NCI-H460 (cell line): ENCODE measurements at regions not wholly inside any gene's neighbourhood (a gene's known extent, or its start where the extent isn't known, plus 50 kb on each side); places are given as distances from the start of the nearest gene placed in this dataset.

Experiments
- DNase-seq: peaks from one replicate; pipeline ENCODE4 v3.0.0-alpha.2; 2016; ENCODE audit warnings: low read depth; ENCODE audit errors: extremely low read depth

DNA sequence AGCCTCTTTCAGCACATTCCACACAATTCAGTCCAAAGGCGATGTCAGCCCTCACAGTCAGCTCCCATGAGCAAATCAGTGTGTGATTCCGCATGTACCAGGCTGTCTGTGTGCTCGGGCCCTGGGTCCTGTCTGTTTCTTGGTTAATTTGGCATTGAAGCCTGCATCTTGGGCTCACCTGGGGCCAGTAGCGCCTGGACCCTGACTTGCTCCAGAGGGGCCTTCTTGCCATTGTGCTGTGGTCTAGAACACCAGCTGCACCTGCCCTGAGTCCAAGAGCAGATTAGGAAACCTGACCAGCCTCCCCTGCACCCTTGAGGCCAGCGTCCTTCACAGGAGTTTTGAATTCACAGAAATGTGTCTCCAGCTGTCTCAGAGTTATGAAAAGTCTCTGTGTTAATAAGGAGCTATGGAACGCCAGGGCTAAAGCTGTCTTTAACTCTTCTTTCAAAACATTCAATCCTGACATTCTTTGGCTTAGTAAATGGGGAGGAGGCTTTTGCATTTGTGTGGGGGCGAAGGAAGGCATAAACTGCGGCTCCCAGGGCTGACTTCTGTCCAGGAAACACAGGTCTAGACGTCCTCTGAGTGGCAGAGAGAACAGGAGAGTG lies 102.2 kb downstream of the ARF6 start:
- DNase-seq = no peak

DNA sequence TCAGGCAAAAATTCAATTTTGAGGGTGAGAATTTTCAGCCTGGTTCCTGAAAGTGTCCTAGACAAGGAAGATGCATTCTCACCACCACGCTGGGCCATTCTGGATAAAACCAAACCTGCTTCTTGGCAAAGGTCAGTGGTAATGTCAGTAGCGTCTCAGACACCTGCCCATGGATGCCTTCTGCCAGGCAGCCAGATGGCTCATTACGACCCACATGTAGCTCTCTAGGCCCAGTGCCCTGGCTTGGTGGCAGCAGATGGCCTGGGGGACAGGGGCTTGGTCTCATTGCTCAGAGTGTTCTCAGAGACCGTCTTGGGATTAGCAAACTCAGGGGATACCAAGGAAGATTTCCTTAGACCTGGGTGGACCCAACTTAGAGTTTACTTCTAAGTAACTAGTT lies 105.1 kb downstream of the ARF6 start:
- DNase-seq = no peak

DNA sequence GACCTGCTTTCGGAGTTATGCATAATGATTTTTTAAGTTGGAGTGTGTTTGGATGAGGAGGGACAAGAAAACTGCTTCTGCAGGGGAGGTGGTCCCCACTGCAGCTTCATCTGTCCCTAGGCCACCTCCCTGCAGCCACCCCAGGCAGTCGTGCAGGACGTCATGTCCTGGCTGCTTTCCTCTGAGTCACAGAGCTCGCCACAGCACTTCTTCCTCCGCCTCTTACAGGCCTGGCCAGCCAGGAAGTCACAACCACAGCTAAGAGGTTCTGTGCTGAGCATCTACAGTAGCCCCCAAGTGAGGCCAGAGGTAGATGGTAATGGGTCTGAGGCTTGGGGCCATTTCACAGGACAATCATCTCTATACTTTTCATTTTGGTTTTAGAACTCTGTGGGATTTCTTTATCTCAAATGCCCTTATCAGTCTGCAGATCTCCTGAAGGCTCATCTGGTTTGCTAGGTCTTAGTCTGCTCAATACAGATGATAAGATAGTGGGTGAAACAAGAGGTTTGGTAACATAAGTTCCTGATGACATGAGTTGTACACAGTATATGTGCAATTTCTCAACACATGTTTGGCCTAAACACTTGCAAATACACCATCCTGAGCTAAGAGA lies 106.4 kb downstream of the ARF6 start:
- DNase-seq = peak; percentile 51

DNA sequence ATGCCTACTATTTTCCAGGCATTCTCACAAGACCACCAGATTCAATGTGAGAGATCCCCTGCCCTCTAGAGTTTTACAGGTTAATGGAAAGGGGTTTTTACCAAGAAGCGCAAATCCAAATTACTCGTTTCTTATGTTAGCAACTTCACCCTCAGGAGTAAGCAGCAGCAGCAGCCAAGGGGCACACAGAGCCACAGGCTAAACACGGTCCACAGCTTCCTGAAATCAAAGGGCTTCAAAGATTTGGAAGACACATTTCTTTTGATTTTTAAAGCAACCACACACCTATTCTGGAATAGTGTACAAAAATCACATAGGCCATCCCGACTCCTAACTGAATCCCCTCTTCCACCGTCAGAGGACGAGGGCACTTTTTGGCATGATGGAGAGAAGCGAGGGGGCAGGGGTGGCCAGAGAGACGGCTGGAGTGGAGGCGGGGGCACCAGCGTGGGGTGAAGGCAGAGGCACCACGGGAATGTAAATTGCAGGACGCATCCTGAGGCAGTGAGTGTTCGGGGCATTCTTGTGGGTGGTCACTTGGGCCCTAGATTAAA lies 107.0 kb downstream of the ARF6 start:
- no peak for DNase-seq

DNA sequence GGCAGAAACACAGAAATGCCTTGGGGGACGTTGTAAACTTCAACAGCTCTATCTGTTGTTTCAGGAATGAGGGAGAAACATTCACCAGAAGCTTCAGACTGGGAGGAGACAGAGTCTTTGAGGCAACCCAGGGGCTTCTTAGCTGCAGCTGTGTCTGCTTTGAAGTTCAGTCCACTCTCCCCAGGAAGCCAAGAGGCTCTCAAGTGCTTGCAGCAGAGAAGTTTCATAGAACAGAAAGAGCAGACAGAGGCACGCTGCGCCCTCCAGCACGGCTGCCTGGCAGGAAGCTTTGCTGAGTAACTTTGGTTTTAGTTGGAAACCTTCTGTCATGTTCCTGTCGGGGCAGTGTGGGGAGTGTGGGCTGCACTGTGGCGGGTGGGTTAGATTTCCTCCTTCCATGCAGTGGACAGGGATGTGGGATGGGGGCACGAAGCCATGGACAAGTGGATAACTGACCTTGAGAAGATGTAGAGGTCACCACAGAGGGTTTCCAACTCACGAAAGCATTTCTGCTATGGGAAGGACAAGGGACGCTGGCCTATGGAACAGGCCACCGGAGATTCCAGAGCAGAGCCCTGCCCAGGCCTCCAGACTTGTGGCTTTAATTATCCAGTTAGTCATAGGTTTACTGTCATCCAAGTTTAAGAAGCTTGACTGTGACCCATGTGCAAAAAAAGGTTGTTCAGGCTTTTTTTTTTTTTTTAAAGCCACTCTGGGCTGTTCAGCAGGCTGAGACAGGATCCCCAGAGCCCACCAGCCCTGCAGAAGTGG lies 107.7 kb downstream of the ARF6 start:
- no peak for DNase-seq

DNA sequence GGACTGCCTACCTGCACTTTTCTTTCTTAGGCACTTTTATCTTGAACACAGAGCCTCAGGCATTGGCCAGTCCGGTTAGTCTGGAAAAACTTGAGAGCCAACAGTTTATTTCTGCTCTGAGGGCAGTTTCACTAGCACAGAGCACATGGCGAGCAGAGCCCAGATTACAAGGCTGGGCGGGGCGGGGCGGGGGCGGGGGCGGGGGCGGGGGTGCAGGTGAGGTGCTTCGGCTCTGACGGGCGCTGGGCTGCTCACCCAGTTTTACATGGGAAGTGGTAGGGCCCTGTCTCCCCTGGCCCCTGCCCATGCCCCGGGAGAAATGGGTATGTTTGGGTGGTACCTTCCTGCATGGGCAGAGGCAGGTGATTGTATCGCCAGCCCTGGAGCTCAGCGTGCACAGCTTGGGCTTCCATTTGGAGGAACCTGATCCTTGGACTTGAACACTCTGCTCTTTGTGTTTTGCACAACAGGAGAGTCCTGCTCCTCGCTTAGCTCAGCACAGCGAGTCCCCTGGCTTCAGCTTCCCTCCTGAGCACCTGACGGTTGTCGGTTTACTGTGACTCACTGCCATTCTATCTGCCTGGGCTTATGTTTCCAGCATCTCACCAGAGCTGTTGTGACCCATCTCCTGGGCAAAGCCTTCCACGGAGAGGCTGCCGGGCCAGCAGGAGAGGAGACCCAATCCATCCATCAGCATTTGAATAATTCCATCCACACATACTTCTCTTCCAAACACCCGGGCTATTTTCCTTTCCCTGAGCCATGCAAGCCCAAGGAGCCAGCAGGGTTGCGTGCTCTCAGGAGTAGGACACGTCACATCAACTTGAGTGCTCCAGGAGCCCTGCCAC lies 108.5 kb downstream of the ARF6 start:
- DNase-seq = no peak

DNA sequence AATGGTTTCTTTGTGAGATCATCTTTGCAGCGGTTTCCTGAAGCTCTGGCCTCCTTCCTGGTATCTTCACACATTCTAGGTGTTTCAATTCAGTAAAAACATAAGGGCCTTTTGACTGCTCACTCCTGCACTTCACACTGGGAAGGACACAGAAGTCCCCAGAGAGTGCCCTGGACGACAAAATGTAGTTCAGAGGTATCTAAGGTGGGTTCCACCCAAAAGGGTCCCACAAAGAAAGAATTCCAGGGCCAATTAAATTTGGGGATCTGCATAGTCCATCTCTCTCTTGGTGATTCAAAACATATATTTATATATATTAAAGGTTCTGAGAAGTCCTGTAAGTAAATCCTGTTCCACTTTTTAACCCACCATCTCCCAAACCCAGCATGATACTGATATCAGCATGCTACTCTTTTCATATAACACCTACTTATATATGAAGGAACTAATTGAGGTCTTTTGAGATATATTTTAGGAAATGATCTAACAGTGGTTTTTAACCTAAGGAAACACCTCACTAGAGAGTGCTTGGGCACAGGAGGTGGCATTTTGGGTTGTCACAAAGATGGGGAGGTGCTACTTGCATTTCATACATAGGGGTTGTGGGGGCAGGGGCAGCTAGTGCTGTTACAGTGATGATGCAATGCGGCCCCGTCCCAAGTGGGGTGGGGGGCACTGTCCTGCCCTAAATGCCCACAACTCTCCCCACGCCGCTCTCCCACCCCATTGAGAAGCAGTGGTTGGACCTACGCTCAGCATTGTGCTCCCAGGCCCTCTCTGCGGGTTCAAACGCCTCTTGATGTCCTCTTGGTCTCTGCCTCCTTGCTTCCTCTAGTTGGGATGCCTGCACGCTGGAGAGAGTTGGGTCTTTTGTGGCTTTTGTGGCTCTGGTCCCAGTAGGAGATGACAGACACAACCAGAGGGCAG lies 109.4 kb downstream of the ARF6 start:
- DNase-seq = no peak

DNA sequence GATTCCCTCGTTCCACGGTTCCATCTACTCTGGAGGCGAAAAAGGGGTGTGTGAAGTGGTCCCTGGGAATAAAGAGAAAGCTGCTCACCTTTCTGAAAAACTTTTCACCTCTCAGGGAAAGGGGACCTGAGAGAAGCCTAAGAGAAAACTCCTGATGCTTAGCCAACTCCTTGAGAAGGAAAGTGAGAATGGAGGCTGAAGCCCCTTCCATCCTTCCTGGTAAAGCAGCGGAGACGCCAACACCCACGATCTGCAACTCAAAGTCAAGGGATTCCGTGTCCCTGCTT lies 110.0 kb downstream of the ARF6 start:
- DNase-seq = no peak

DNA sequence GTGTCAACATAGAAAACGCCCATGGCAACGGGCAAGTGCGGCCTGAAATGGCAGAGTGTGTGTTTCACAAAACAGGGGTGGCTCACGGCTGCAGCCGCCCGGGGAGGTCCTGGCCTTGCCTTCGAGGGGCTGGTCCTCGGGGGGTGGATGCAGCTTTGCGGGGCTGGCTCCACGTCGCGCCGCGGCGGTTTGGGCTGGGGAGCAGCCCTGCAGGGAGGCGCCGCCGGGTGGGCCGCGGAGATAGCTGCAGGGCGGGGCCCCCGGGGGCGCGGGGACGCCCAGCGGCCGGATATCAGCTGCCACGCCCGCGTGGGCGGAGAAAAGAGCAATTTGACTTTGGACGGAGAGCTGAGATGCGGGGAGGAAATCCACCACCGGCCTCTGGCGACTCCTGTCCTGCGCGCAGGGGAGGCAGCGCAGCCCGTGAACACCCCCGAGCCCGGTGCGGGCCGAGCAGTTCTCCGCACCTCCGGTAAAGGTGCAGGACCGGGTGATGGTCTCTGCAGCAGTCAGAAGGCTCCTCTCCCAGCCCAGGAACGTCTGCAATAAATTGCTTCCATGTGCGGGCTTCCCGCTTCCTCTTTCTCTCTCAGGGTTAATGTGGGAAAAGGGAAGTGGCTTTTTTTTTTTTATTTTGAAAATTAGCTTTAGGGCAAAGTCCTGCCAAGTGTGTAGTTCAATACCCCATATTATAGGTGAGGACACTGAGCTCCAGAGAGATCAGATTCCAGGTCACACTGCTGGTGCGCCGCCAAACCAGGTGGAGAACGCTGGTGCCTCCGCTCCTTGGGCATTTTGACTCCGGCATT lies 110.5 kb downstream of the ARF6 start:
- DNase-seq = peak; percentile 58

DNA sequence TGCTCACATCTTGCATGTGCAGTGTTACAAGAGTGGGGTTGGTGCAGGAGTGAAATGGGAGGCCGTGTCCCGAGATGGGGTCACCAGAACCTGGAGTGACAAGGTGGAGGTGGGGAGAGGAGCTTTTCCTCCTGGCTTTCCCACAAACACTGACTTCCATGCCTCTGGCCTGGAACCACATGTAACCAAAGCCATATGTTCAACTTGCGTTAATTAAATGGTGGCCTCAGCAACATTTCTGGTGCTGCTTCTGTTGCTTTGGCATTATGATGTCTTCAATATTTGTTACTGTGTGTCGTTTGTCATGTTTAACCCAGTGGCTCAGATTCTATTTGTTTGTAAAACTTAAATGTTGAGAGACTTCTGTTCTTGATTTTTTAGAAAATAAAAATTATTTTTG lies 110.2 kb downstream of the VCPKMT start:
- DNase-seq = no peak

DNA sequence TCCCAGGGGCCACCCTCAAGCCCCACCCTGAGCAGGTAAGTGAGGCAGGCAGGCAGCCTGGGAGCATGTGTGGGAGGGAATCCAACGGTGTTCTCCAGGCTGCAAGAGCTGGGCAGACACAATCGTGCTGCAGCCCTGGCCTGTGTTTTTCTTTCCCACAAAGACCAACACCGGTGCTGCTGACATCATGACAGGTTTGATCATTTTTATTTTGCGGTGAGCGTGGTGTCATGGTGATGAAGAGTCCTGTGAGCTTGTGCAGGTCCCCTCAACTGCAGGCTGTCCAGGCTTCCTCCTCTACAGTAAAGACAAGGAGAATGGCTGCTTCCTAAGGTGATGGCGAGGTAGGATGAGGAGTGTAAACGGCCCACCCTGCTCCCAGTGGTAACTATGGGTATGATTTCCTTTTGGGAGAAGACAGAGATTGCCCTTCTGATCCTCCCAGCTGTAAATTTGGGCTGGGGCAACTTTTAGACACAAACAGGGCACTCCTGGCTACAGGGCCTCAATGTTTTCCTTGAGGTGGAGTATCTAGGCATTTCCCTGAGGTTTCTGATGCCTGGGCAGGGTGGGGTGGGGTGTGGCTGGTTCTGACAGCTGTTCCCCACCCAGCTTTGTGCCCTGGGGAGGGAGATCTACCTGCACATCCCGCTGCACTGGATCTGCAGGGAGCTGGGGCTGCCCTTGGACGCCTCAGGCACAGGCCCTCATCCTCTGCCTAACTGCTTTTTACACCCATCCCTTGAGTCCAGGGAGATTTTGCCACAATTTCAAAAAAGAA lies 109.1 kb downstream of the VCPKMT start:
- DNase-seq = no peak

DNA sequence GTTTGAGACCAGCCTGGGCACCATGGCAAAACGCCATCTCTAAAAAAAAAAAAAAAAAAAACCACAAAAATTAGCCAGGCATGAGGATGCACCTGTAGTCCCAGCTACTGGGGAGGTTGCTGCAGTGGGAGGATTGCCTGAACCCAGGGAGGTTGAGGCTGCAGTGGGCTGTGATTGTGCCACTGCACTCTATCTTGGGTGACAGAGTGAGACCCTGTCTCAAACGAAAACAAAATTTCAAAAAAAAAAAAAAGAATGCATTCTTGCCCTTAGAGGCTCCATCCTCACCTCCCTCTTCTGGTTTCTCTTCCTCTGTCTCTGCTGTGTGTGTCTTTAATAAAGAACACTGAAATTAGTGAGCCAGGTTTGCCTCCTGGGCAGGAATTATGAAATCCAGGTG lies 107.8 kb downstream of the VCPKMT start:
- DNase-seq = no peak

DNA sequence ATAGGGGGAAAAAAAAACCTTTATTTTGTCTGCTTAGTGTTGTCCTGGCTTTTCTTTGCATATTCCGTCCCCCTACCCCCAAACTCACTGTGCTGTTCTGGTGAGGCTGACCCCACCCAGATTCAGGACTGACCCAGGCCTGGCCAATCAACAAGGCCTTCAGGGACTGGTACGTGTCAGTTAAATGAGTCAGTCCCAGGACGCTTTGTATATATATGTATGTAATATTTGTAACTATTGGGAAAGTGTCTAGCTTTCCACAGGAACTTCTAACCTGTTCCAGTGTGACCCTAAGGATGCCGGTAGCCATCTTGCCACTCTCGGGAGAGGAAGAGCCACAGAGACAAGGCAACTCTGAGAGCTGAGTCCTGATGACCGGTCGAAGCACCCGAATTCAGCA lies 107.4 kb downstream of the VCPKMT start:
- no peak for DNase-seq

DNA sequence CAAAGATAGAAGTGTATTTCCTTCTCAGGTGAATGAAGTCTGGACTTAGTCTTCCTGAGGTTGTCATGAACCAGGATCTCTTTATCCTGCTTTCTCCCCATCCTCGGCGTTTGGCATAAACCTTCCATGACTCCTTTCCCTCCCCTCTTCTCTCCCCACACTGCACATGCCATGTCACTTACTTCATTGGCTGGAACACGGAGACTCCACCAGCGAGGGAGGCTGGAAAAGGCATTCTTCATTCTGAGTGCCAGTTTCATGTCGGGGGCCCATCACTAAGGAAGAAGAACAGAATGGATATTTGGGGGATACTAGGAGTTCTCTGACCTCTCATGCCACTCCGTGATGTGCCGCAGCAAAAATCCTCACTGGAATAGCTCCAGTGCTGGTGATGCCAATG lies 105.6 kb downstream of the VCPKMT start:
- DNase-seq = no peak

DNA sequence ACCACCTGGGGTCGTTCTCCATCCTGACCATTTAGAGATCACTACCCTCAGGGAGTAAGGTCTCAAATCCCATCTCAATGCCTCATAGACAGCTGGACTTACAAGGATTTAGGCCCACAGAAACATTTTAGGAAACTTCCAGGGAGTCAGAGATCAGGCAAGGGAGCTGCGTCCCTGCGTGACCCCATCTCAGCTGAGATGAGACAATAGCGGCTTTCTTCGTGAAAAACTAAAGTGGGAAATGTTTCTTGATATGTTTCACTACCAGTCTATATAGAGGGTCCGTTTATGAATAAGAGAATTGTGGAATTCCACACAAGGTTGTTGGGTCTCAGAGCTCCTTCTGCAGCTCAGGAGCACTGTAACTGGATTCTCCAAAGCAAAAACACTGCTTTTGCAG lies 105.1 kb downstream of the VCPKMT start:
- no peak for DNase-seq

DNA sequence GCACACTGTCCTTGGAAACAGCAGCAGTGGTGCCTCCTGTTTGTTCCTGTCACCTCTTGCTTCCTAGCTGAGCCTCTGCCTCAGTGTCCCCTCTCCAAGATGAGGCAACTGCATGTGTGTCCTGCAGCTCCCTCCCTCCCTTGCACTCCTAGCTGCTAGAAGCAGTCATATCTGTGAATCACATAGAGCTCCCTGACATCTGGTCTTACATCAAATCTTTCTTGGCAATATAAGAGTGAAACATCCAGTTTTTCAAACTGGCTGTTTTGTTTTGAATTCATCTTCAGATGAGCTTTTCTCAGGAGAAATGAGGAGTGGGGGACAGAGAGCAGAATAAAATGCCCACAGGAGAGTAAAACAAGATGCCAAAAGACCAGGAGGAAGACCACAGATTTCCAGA lies 103.7 kb downstream of the VCPKMT start:
- no peak for DNase-seq

DNA sequence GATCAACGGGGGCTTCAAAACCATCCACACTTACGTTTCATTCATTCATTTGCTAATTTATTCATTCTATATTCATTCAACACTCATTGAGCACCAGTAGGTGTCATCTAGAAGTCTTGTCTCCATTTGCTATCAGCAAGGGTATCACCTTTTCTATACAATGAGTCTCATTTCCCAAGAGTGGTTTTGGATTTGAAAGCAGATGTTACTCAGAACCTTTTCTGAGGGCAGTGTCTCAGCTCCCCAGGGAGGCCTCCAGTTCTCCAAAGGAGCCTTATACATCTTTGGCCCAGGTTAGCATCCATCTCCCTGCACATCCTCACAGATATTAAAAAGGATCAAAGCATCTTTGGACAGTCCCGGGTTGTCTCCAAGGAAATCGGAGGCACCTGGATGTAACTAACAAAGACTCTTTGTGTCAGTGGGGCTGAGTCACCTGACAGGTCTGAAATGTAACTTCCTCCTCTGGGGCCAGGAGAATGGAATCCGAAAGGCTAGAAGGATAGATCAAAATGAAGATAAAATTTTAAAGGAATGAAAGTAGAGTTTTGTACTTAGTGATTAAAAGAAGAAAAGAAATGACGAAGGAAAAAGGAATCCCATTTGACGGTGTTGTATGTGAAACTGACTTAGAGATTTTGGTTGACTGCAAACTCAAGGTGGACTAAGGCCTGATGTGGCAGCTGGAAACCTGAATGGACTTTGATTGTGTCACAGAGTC lies 103.0 kb downstream of the VCPKMT start:
- DNase-seq = no peak

DNA sequence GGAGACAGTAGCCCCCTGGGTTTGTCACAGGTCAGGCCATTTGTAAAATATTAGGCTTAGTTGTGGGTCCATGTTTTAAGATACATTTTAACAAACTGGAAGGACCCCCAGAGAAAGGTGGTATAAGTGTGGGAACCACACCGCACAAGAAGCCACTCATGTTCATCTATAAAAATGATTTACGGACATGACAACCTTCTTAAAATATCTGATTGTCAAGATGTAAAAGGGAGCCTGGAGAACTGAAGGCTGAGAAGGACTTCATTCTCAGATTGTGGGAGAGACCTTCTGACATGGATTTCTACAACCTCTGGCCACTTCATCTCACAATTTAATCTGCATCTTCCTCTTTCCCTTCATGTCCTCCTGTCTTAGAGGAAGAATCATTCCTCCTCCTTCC lies 102.4 kb downstream of the VCPKMT start:
- DNase-seq = no peak
